HG03159 (cell line): ENCODE measurements at regions not wholly inside any gene's neighbourhood (a gene's known extent, or its start where the extent isn't known, plus 50 kb on each side); places are given as distances from the start of the nearest gene placed in this dataset.
"Not testable (repeated sequence)": the region's sequence is repeated elsewhere in the genome, so short reads cannot be mapped to it uniquely, and the experiment has no call there.

Source experiments
- ATAC-seq: cut with Tn5 transposase; IDR thresholded peaks from one replicate; pipeline ENCODE4 v1.9.1; 2021; ENCODE audit warnings: mild to moderate bottlenecking, moderate library complexity; ENCODE audit not compliant: unreplicated experiment

- ATAC-seq = no peak
Measured at GRCh38 chr10:84571146-84571545, 242.8 kb downstream of the CCSER2 start.

GRCh38 chr10:84574102-84574501 is 245.7 kb downstream of the CCSER2 start:
- no peak for ATAC-seq

- no peak for ATAC-seq
Measured at GRCh38 chr10:84581976-84582375, 253.6 kb downstream of the CCSER2 start.

- no peak for ATAC-seq
Measured at GRCh38 chr10:84583501-84583900, 255.1 kb downstream of the CCSER2 start.

GRCh38 chr10:84587789-84588188 is 259.4 kb downstream of the CCSER2 start:
- no peak for ATAC-seq

- ATAC-seq = no peak
Measured at GRCh38 chr10:84588426-84588825, 260.0 kb downstream of the CCSER2 start.

GRCh38 chr10:84588971-84589370 is 260.6 kb downstream of the CCSER2 start:
- no peak for ATAC-seq

GRCh38 chr10:84589526-84590205 is 261.3 kb downstream of the CCSER2 start:
- no peak for ATAC-seq

- ATAC-seq = no peak
Measured at GRCh38 chr10:84590327-84591193, 262.2 kb downstream of the CCSER2 start.

GRCh38 chr10:84593506-84593905 is 265.1 kb downstream of the CCSER2 start:
- no peak for ATAC-seq

- no peak for ATAC-seq
Measured at GRCh38 chr10:84596585-84596984, 268.2 kb downstream of the CCSER2 start.

- ATAC-seq = no peak
Measured at GRCh38 chr10:84599254-84599653, 270.9 kb downstream of the CCSER2 start.

- ATAC-seq = no peak
Measured at GRCh38 chr10:84600947-84601346, 272.6 kb downstream of the CCSER2 start.

GRCh38 chr10:84602543-84602942 is 274.2 kb downstream of the CCSER2 start:
- not testable (repeated sequence) for ATAC-seq

- ATAC-seq = no peak
Measured at GRCh38 chr10:84603971-84604370, 275.6 kb downstream of the CCSER2 start.

GRCh38 chr10:84605802-84606201 is 277.4 kb downstream of the CCSER2 start:
- ATAC-seq = no peak

GRCh38 chr10:84606428-84606827 is 278.0 kb downstream of the CCSER2 start:
- ATAC-seq = no peak

GRCh38 chr10:84607044-84607443 is 278.7 kb downstream of the CCSER2 start:
- ATAC-seq = no peak

- no peak for ATAC-seq
Measured at GRCh38 chr10:84607523-84607922, 279.1 kb downstream of the CCSER2 start.

- no peak for ATAC-seq
Measured at GRCh38 chr10:84608126-84608525, 279.7 kb downstream of the CCSER2 start.

GRCh38 chr10:84613336-84614021 is 285.1 kb downstream of the CCSER2 start:
- ATAC-seq = peak; percentile 72
